H1 (cell line): ENCODE measurements at regions not wholly inside any gene's neighbourhood (a gene's known extent, or its start where the extent isn't known, plus 50 kb on each side); places are given as distances from the start of the nearest gene placed in this dataset.

ENCODE experiments used
- CTCF ChIA-PET: fragments of 300-600 bp; sonication (Branson Sonifier 250); formaldehyde crosslinking; loops from one replicate; lab custom pipeline; 2021; ENCODE audit not compliant: partially characterized antibody; lab: Charles Lee
- POLR2A ChIA-PET: fragments of 300-600 bp; sonication (Branson Sonifier 250); formaldehyde crosslinking; loops from one replicate; lab custom pipeline; 2021; ENCODE audit warnings: inconsistent platforms; ENCODE audit not compliant: partially characterized antibody; lab: Charles Lee
- DNase-seq, 2 experiments: peaks; one replicate each; pipeline versions ENCODE4 v3.0.0 to v3.0.0-alpha.2; 2010 to 2022; ENCODE audit warnings: low spot score in 2 of 2, low read depth in 1 of 2, mixed read lengths in 1 of 2
- FAIRE-seq: peaks from 2 replicates; lab custom pipeline; 2011; peaks lifted over from hg19 to GRCh38; lab: Jason Lieb, UNC
- H2AFZ ChIP-seq: 2 replicates; pipeline ENCODE4 v1.8.1; 2012; ENCODE audit warnings: low read length, inconsistent platforms
- H2AK5ac ChIP-seq: 2 replicates; pipeline ENCODE4 v1.6.1; 2013; ENCODE audit warnings: low read depth, low read length
- H2BK120ac ChIP-seq: replicated peaks from 2 replicates; pipeline ENCODE3; 2013; ENCODE audit warnings: low read depth, low read length, inconsistent platforms
- H2BK12ac ChIP-seq: 2 replicates; pipeline ENCODE4 v1.6.1; 2013; ENCODE audit warnings: low read depth, low read length
- H2BK15ac ChIP-seq: 2 replicates; pipeline ENCODE4 v1.6.1; 2013; ENCODE audit warnings: low read length
- H2BK20ac ChIP-seq: 2 replicates; pipeline ENCODE4 v1.6.1; 2013; ENCODE audit warnings: low read length
- H2BK5ac ChIP-seq: 2 replicates; pipeline ENCODE4 v1.6.1; 2013; ENCODE audit warnings: low read depth, low read length
- H3K14ac ChIP-seq: 2 replicates; pipeline ENCODE4 v1.6.1; 2013; ENCODE audit warnings: inconsistent platforms; ENCODE audit not compliant: insufficient read length
- H3K18ac ChIP-seq: 2 replicates; pipeline ENCODE4 v1.6.1; 2013; ENCODE audit warnings: low read length; ENCODE audit errors: extremely low read depth
- H3K23ac ChIP-seq: 2 replicates; pipeline ENCODE4 v1.6.1; 2013; ENCODE audit warnings: inconsistent platforms; ENCODE audit not compliant: insufficient read length
- H3K23me2 ChIP-seq: 2 replicates; pipeline ENCODE4 v1.6.1; 2013; ENCODE audit warnings: low read depth, low read length
- H3K27ac ChIP-seq: 2 replicates; pipeline ENCODE4 v1.6.1; 2011; ENCODE audit warnings: low read depth, low read length, inconsistent platforms
- H3K27me3 ChIP-seq, 4 experiments: replicated peaks in 1 of 4; 1 replicate in 1 of 4; 2 replicates in 3 of 4; pipeline versions ENCODE4 v1.6.1 to v1.8.1; 2011 to 2013; ENCODE audit warnings: low read length in 3 of 4, mild to moderate bottlenecking in 3 of 4, inconsistent platforms in 2 of 4, mixed read lengths in 2 of 4, moderate library complexity in 1 of 4; ENCODE audit not compliant: control insufficient read depth in 3 of 4, insufficient read depth in 3 of 4; ENCODE audit errors: extremely low read depth in 1 of 4
- H3K36me3 ChIP-seq, 4 experiments: 2 replicates each; pipeline versions ENCODE4 v1.6.1 to v1.8.1; 2011 to 2013; ENCODE audit warnings: mild to moderate bottlenecking in 4 of 4, low read length in 3 of 4, moderate library complexity in 2 of 4, control low read depth in 1 of 4, inconsistent platforms in 1 of 4; ENCODE audit not compliant: insufficient read depth in 4 of 4, control insufficient read depth in 2 of 4
- H3K4ac ChIP-seq: replicated peaks from 2 replicates; pipeline ENCODE3; 2013; ENCODE audit warnings: low read length, low read depth, mixed read lengths, inconsistent platforms; ENCODE audit not compliant: insufficient read length
- H3K4me1 ChIP-seq, 4 experiments: replicated peaks in 1 of 4; 1 replicate in 1 of 4; 2 replicates in 3 of 4; pipeline versions ENCODE4 v1.6.1 to v1.8.1; 2011 to 2013; ENCODE audit warnings: low read length in 3 of 4, inconsistent platforms in 2 of 4, mixed read lengths in 1 of 4; ENCODE audit not compliant: insufficient read depth in 4 of 4, control insufficient read depth in 3 of 4
- H3K4me2 ChIP-seq, 2 experiments: 2 replicates each; pipeline versions ENCODE4 v1.6.1 to v1.8.1; 2011 to 2013; ENCODE audit warnings: low read depth in 2 of 2, low read length in 2 of 2, control low read depth in 1 of 2, inconsistent platforms in 1 of 2, mild to moderate bottlenecking in 1 of 2; ENCODE audit not compliant: insufficient read depth in 1 of 2
- H3K4me3 ChIP-seq, 4 experiments: fragments of 200-600, 300-600 bp in 1 of 4; sonication (generic), shearing (Covaris generic), sonication (Bioruptor Twin) in 1 of 4; 2 replicates each; pipeline versions ENCODE4 v1.5.1 to v1.8.1; 2011 to 2016; ENCODE audit warnings: low read length in 4 of 4, low read depth in 3 of 4, control low read depth in 2 of 4, inconsistent platforms in 2 of 4, mild to moderate bottlenecking in 2 of 4, mixed read lengths in 1 of 4, moderate library complexity in 1 of 4; ENCODE audit not compliant: insufficient read depth in 2 of 4; ENCODE audit errors: extremely low read depth in 1 of 4
- H3K56ac ChIP-seq: replicated peaks from 2 replicates; pipeline ENCODE3; 2013; ENCODE audit warnings: low read depth, mild to moderate bottlenecking, mixed read lengths, low read length, inconsistent platforms; ENCODE audit not compliant: insufficient read length
- H3K79me1 ChIP-seq: 2 replicates; pipeline ENCODE4 v1.6.1; 2013; ENCODE audit warnings: low read depth, low read length, control low read depth
- H3K79me2 ChIP-seq, 2 experiments: 2 replicates each; pipeline versions ENCODE4 v1.6.1 to v1.8.1; 2012 to 2013; ENCODE audit warnings: low read length in 2 of 2, mild to moderate bottlenecking in 2 of 2, inconsistent platforms in 1 of 2; ENCODE audit not compliant: insufficient read depth in 2 of 2, control insufficient read depth in 1 of 2
- H3K9ac ChIP-seq, 4 experiments: replicated peaks in 1 of 4; 1 replicate in 1 of 4; 2 replicates in 3 of 4; pipeline versions ENCODE4 v1.6.1 to v1.8.1; 2011 to 2013; ENCODE audit warnings: low read depth in 3 of 4, low read length in 3 of 4, control low read depth in 2 of 4, mild to moderate bottlenecking in 2 of 4, moderate library complexity in 2 of 4, inconsistent platforms in 1 of 4; ENCODE audit errors: extremely low read depth in 1 of 4
- H3K9me3 ChIP-seq, 2 experiments: 2 replicates each; pipeline versions ENCODE4 v1.6.1 to v1.8.1; 2012 to 2013; ENCODE audit warnings: mild to moderate bottlenecking in 2 of 2, moderate library complexity in 2 of 2, control low read depth in 1 of 2, inconsistent platforms in 1 of 2, low read depth in 1 of 2, low read length in 1 of 2, mixed read lengths in 1 of 2; ENCODE audit not compliant: insufficient read depth in 2 of 2
- H4K20me1 ChIP-seq, 2 experiments: replicated peaks in 1 of 2; 2 replicates each; pipeline versions ENCODE3 to v1.8.1; 2011 to 2013; ENCODE audit warnings: inconsistent platforms in 2 of 2, low read length in 2 of 2, mild to moderate bottlenecking in 1 of 2; ENCODE audit not compliant: insufficient read depth in 2 of 2, control insufficient read depth in 1 of 2
- H4K5ac ChIP-seq: 2 replicates; pipeline ENCODE4 v1.6.1; 2013; ENCODE audit warnings: low read length, low read depth, mixed read lengths, inconsistent platforms; ENCODE audit not compliant: insufficient read length
- H4K8ac ChIP-seq: 2 replicates; pipeline ENCODE4 v1.8.0; 2013; ENCODE audit warnings: mild to moderate bottlenecking, moderate library complexity, low read length, inconsistent platforms; ENCODE audit not compliant: insufficient read depth; ENCODE audit errors: extremely low read depth
- H4K91ac ChIP-seq: replicated peaks from 2 replicates; pipeline ENCODE3; 2013; ENCODE audit warnings: low read length, mixed read lengths, inconsistent platforms; ENCODE audit not compliant: insufficient read length
- BRCA1 ChIP-seq: IDR thresholded peaks from 2 replicates; pipeline ENCODE4 v1.6.1; 2012; ENCODE audit warnings: low read depth, low read length, improper control_type of control experiment
- CBX5 ChIP-seq: fragments of 300-800, 300-1000 bp; sonication (generic); IDR thresholded peaks from 2 replicates; pipeline ENCODE4 v1.7.1; 2016; ENCODE audit warnings: antibody characterized with exemption, low read length, low read depth
- EGR1 ChIP-seq: IDR thresholded peaks from 2 replicates; pipeline ENCODE4 v1.6.1; 2011; ENCODE audit warnings: low read depth, low read length, borderline replicate concordance
- FOSL1 ChIP-seq: IDR thresholded peaks from 2 replicates; pipeline ENCODE4 v1.6.1; 2011; ENCODE audit warnings: mild to moderate bottlenecking, low read depth, low read length, moderate library complexity; ENCODE audit not compliant: insufficient read depth
- POU5F1 ChIP-seq: IDR thresholded peaks from 2 replicates; pipeline ENCODE4 v1.6.1; 2011; ENCODE audit warnings: low read depth, mild to moderate bottlenecking, low read length, moderate library complexity
- SP1 ChIP-seq: IDR thresholded peaks from 2 replicates; pipeline ENCODE4 v1.6.1; 2011; ENCODE audit warnings: low read depth, low read length
- SRF ChIP-seq: IDR thresholded peaks from 2 replicates; pipeline ENCODE4 v1.6.1; 2011; ENCODE audit warnings: mild to moderate bottlenecking, low read depth, low read length, moderate library complexity
- TAF1 ChIP-seq: IDR thresholded peaks from 2 replicates; pipeline ENCODE4 v1.6.1; 2011; ENCODE audit warnings: mild to moderate bottlenecking, low read depth, low read length
- TAF7 ChIP-seq: optimal IDR thresholded peaks from 2 replicates; pipeline ENCODE3; 2011; ENCODE audit warnings: low read depth, mild to moderate bottlenecking, inconsistent platforms, low read length, moderate library complexity, borderline replicate concordance
- TCF12 ChIP-seq: IDR thresholded peaks from 2 replicates; pipeline ENCODE4 v1.6.1; 2011; ENCODE audit warnings: low read depth, mild to moderate bottlenecking, low read length
- ZNF274 ChIP-seq: IDR thresholded peaks from 2 replicates; pipeline ENCODE4 v1.7.0; 2012; ENCODE audit warnings: low read length, borderline replicate concordance; ENCODE audit errors: extremely low read depth

- DNase-seq, result no peak
- H2BK20ac ChIP-seq, result no peak overlapping the region
- H4K5ac ChIP-seq, result no peak overlapping the region
- no peak overlapping the region for H2BK15ac ChIP-seq
- H3K27ac ChIP-seq, result no peak overlapping the region
- no peaks in the 10 kb centered on the region for H4K20me1 ChIP-seq
- no peak overlapping the region for H3K4ac ChIP-seq
- peaks cover 4 to 7% of the 10 kb centered on the region in 2 experiments; a peak in 1 of 4 replicates for H3K9me3 ChIP-seq
- H3K23ac ChIP-seq, result no peak overlapping the region
- no peaks in the 10 kb centered on the region for H3K79me1 ChIP-seq
- H3K4me3 ChIP-seq, result no peak overlapping the region
- H3K18ac ChIP-seq, result no peak overlapping the region
- no peak overlapping the region for H3K4me2 ChIP-seq
- H2BK5ac ChIP-seq, result no peak overlapping the region
- no peak for FAIRE-seq
- no peak overlapping the region for H3K14ac ChIP-seq
- H2BK12ac ChIP-seq, result no peak overlapping the region
- no peak overlapping the region for H2AK5ac ChIP-seq
- no peak overlapping the region for H4K8ac ChIP-seq
- H3K56ac ChIP-seq, result no peak overlapping the region
- no peaks in the 10 kb centered on the region for H3K4me1 ChIP-seq
- no peak for TF ChIP-seq EGR1
- no peak for TF ChIP-seq CBX5
- no peak for TF ChIP-seq SRF
- TF ChIP-seq TAF7, result no peak
- TF ChIP-seq TAF1, result no peak
- TF ChIP-seq SP1, result no peak
- no peak for TF ChIP-seq TCF12
- TF ChIP-seq ZNF274, result no peak
- TF ChIP-seq POU5F1, result no peak
- no peak for TF ChIP-seq BRCA1
- TF ChIP-seq FOSL1, result no peak
- no peaks in the 10 kb centered on the region for H3K79me2 ChIP-seq
- H4K91ac ChIP-seq, result no peak overlapping the region
- ChIA-PET POLR2A (no interaction called here), CTCF (interaction anchor here (0.7 kb wide), 1 partner anchor 106 kb away, joined by 3 read pairs; no protein-coding TSS in a partner anchor)
- H3K27me3 ChIP-seq, result no peaks in the 10 kb centered on the region
- no peak overlapping the region for H2AFZ ChIP-seq
- H3K23me2 ChIP-seq, result no peaks in the 10 kb centered on the region
- H3K36me3 ChIP-seq, result no peaks in the 10 kb centered on the region
- no peak overlapping the region for H2BK120ac ChIP-seq
- H3K9ac ChIP-seq, result no peak overlapping the region
Observed at GRCh38 chr15:96838081-96838480, 507.6 kb downstream of the NR2F2 start.
